WTC11 (cell line): ENCODE measurements at regions not wholly inside any gene's neighbourhood (a gene's known extent, or its start where the extent isn't known, plus 50 kb on each side); places are given as distances from the start of the nearest gene placed in this dataset.

Experiments
- ATAC-seq: fragments of 200-7000 bp; cut with Tn5 transposase; 2 replicates; pipeline ENCODE4 v1.10.0; 2021; ENCODE audit warnings: mild to moderate bottlenecking, moderate library complexity
- CTCF ChIA-PET: fragments of 300-600 bp; sonication (Branson Sonifier 250); formaldehyde crosslinking; loops from one replicate; lab custom pipeline; 2021; ENCODE audit warnings: antibody characterized with exemption; lab: Charles Lee
- POLR2A ChIA-PET: fragments of 350-600 bp; sonication (Branson Sonifier 250); formaldehyde crosslinking; loops from one replicate; lab custom pipeline; 2021; ENCODE audit warnings: antibody characterized with exemption; lab: Charles Lee
- DNase-seq: peaks from one replicate; pipeline ENCODE4 v3.0.0; 2021; ENCODE audit warnings: low spot score
- H3K27ac Mint-ChIP-seq: 2 replicates; pipeline ENCODE4 v1.8.0; 2021; ENCODE audit warnings: mixed read lengths
- H3K27me3 Mint-ChIP-seq: 2 replicates; pipeline ENCODE4 v1.8.0; 2021; ENCODE audit warnings: low read depth, mild to moderate bottlenecking, moderate library complexity, mixed read lengths
- H3K36me3 Mint-ChIP-seq: 2 replicates; pipeline ENCODE4 v1.8.0; 2021; ENCODE audit warnings: mixed read lengths
- H3K4me1 Mint-ChIP-seq: 2 replicates; pipeline ENCODE4 v1.8.0; 2022; ENCODE audit warnings: mixed read lengths
- H3K4me3 Mint-ChIP-seq: 2 replicates; pipeline ENCODE4 v1.8.0; 2021; ENCODE audit warnings: mild to moderate bottlenecking, moderate library complexity, mixed read lengths
- H3K9me3 Mint-ChIP-seq: 2 replicates; pipeline ENCODE4 v1.8.0; 2021; ENCODE audit warnings: mixed read lengths
- FOXJ3 ChIP-seq: sonication (generic); formaldehyde crosslinking; IDR thresholded peaks from 2 replicates; pipeline ENCODE4 v1.9.0; 2021; ENCODE audit warnings: missing genetic modification reagents, mild to moderate bottlenecking, borderline replicate concordance
- HMGA2 ChIP-seq: fragments of 250-450 bp; sonication (Bioruptor Pico); IDR thresholded peaks from 2 replicates; pipeline ENCODE4 v1.4.0; 2021; ENCODE audit warnings: mild to moderate bottlenecking, moderate library complexity
- MYBL2 ChIP-seq: sonication (generic); formaldehyde crosslinking; IDR thresholded peaks from 2 replicates; pipeline ENCODE4 v1.8.1; 2023; ENCODE audit warnings: mild to moderate bottlenecking, moderate library complexity, missing genetic modification reagents
- NFYB ChIP-seq: sonication (generic); formaldehyde crosslinking; conservative IDR thresholded peaks from 2 replicates; pipeline ENCODE4 v1.8.0; 2022; ENCODE audit warnings: low read depth, missing genetic modification reagents
- RORB ChIP-seq: fragments of 250-450 bp; sonication (Bioruptor Pico); IDR thresholded peaks from 2 replicates; pipeline ENCODE4 v1.9.0; 2021; ENCODE audit warnings: mild to moderate bottlenecking
- SMAD4 ChIP-seq: sonication (generic); formaldehyde crosslinking; IDR thresholded peaks from 2 replicates; pipeline ENCODE4 v1.8.0; 2022; ENCODE audit warnings: mild to moderate bottlenecking, missing genetic modification reagents
- ZNF317 ChIP-seq: sonication (generic); formaldehyde crosslinking; IDR thresholded peaks from 2 replicates; pipeline ENCODE4 v1.8.1; 2023; ENCODE audit warnings: low read depth, mild to moderate bottlenecking, moderate library complexity, missing genetic modification reagents, borderline replicate concordance
- TF ChIP-seq, protein P1 (sequence below): fragments of 250-450 bp; sonication (Bioruptor Pico); conservative IDR thresholded peaks from 2 replicates; pipeline ENCODE4 v1.9.0; 2021; ENCODE audit warnings: mild to moderate bottlenecking
- TF ChIP-seq, protein P2 (sequence below): sonication (generic); formaldehyde crosslinking; IDR thresholded peaks from 2 replicates; pipeline ENCODE4 v1.8.1; 2022; ENCODE audit warnings: low read depth, mild to moderate bottlenecking, moderate library complexity, missing genetic modification reagents, borderline replicate concordance
- TF ChIP-seq, protein P3 (sequence below): sonication (generic); formaldehyde crosslinking; IDR thresholded peaks from 2 replicates; pipeline ENCODE4 v1.8.1; 2022; ENCODE audit warnings: mild to moderate bottlenecking, missing genetic modification reagents, moderate library complexity, borderline replicate concordance
- TF ChIP-seq, protein P4 (sequence below): sonication (generic); formaldehyde crosslinking; IDR thresholded peaks from 2 replicates; pipeline ENCODE4 v1.8.1; 2023; ENCODE audit warnings: mild to moderate bottlenecking, moderate library complexity, missing genetic modification reagents
- TF ChIP-seq, protein P5 (sequence below): fragments of 250-450 bp; sonication (Bioruptor Pico); IDR thresholded peaks from 2 replicates; pipeline ENCODE4 v1.9.0; 2021; ENCODE audit warnings: mild to moderate bottlenecking, borderline replicate concordance
- TF ChIP-seq, protein P6 (sequence below): fragments of 250-450 bp; sonication (Bioruptor Pico); IDR thresholded peaks from 2 replicates; pipeline ENCODE4 v1.9.0; 2021; ENCODE audit warnings: moderate library complexity, mild to moderate bottlenecking, inconsistent platforms, borderline replicate concordance
- TF ChIP-seq, protein P7 (sequence below): sonication (generic); formaldehyde crosslinking; IDR thresholded peaks from 2 replicates; pipeline ENCODE4 v1.8.0; 2023; ENCODE audit warnings: missing genetic modification reagents, mild to moderate bottlenecking, borderline replicate concordance

DNA sequence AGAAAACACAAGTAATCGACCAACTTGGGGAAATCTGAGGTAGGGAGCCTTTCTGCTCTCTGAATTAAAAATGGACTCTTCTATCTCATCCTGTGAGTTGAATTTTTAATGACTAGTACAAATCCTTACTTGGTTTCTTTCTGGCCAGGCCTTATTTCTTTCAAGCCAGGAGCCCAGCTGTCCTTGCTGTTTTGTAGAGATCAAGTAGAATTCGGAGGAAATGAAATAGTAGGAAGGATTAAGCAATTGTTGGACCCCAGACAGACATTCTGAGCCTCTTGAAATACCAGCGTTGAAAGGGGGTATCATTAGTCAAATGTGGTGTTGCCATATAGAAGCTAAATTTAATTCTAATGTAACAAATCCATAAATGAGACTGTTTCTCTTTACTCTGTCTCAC is 53.7 kb upstream of the SMIM15 start:
- H3K27me3 Mint-ChIP-seq, result no peaks in the 10 kb centered on the region
- ATAC-seq (no peak), DNase-seq (no peak)
- H3K4me3 Mint-ChIP-seq, result no peak overlapping the region
- H3K36me3 Mint-ChIP-seq, result no peaks in the 10 kb centered on the region
- ChIA-PET CTCF (no interaction called here), POLR2A (no interaction called here)
- H3K4me1 Mint-ChIP-seq, result no peaks in the 10 kb centered on the region
- peaks cover 6% of the 10 kb centered on the region; the same call in 1 of the 2 replicates for H3K9me3 Mint-ChIP-seq
- no peak overlapping the region for H3K27ac Mint-ChIP-seq
- TF ChIP-seq ZNF317 (CRISPR knock-in tag), result no peak
- no peak for TF ChIP-seq MYBL2 (CRISPR knock-in tag)
- TF ChIP-seq, protein P1, sequence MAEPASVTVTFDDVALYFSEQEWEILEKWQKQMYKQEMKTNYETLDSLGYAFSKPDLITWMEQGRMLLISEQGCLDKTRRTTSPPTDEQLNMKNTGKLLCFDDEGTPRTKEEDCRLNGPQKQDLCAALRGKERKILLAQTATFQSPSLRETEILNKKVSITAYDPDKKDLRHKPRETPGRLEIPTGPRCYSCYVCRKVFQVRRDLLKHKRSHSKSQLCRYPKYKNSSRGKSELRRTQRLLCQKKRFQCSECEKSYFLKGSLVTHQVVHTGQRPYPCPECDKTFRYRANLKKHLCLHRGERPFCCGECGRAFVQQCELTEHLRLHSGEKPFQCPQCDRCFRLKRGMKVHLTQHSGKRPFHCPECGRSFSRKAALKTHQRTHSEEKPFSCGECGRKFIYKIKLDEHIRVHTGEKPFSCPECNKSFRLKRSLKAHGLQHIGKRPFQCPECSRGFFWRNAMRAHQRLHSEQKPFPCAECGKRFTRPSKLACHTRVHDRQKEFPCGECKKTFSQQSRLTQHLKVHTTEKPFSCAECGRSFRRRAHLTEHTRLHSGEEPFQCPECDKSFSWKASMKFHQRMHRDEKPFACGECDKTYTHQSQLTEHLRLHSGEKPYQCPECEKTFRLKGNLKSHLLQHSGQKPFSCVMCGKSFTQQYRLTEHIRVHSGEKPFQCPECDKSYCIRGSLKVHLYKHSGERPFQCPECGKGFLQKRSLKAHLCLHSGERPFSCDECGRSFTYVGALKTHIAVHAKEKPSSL (CRISPR knock-in tag), result no peak
- TF ChIP-seq, protein P2, sequence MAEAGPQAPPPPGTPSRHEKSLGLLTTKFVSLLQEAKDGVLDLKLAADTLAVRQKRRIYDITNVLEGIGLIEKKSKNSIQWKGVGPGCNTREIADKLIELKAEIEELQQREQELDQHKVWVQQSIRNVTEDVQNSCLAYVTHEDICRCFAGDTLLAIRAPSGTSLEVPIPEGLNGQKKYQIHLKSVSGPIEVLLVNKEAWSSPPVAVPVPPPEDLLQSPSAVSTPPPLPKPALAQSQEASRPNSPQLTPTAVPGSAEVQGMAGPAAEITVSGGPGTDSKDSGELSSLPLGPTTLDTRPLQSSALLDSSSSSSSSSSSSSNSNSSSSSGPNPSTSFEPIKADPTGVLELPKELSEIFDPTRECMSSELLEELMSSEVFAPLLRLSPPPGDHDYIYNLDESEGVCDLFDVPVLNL (CRISPR knock-in tag), result no peak
- no peak for TF ChIP-seq SMAD4
- no peak for TF ChIP-seq HMGA2
- TF ChIP-seq, protein P3, sequence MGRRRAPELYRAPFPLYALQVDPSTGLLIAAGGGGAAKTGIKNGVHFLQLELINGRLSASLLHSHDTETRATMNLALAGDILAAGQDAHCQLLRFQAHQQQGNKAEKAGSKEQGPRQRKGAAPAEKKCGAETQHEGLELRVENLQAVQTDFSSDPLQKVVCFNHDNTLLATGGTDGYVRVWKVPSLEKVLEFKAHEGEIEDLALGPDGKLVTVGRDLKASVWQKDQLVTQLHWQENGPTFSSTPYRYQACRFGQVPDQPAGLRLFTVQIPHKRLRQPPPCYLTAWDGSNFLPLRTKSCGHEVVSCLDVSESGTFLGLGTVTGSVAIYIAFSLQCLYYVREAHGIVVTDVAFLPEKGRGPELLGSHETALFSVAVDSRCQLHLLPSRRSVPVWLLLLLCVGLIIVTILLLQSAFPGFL (CRISPR knock-in tag), result no peak
- no peak for TF ChIP-seq NFYB (CRISPR knock-in tag)
- TF ChIP-seq, protein P4, sequence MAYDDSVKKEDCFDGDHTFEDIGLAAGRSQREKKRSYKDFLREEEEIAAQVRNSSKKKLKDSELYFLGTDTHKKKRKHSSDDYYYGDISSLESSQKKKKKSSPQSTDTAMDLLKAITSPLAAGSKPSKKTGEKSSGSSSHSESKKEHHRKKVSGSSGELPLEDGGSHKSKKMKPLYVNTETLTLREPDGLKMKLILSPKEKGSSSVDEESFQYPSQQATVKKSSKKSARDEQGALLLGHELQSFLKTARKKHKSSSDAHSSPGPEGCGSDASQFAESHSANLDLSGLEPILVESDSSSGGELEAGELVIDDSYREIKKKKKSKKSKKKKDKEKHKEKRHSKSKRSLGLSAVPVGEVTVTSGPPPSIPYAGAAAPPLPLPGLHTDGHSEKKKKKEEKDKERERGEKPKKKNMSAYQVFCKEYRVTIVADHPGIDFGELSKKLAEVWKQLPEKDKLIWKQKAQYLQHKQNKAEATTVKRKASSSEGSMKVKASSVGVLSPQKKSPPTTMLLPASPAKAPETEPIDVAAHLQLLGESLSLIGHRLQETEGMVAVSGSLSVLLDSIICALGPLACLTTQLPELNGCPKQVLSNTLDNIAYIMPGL (CRISPR knock-in tag), result no peak
- TF ChIP-seq RORB (CRISPR knock-in tag), result no peak
- TF ChIP-seq, protein P5, sequence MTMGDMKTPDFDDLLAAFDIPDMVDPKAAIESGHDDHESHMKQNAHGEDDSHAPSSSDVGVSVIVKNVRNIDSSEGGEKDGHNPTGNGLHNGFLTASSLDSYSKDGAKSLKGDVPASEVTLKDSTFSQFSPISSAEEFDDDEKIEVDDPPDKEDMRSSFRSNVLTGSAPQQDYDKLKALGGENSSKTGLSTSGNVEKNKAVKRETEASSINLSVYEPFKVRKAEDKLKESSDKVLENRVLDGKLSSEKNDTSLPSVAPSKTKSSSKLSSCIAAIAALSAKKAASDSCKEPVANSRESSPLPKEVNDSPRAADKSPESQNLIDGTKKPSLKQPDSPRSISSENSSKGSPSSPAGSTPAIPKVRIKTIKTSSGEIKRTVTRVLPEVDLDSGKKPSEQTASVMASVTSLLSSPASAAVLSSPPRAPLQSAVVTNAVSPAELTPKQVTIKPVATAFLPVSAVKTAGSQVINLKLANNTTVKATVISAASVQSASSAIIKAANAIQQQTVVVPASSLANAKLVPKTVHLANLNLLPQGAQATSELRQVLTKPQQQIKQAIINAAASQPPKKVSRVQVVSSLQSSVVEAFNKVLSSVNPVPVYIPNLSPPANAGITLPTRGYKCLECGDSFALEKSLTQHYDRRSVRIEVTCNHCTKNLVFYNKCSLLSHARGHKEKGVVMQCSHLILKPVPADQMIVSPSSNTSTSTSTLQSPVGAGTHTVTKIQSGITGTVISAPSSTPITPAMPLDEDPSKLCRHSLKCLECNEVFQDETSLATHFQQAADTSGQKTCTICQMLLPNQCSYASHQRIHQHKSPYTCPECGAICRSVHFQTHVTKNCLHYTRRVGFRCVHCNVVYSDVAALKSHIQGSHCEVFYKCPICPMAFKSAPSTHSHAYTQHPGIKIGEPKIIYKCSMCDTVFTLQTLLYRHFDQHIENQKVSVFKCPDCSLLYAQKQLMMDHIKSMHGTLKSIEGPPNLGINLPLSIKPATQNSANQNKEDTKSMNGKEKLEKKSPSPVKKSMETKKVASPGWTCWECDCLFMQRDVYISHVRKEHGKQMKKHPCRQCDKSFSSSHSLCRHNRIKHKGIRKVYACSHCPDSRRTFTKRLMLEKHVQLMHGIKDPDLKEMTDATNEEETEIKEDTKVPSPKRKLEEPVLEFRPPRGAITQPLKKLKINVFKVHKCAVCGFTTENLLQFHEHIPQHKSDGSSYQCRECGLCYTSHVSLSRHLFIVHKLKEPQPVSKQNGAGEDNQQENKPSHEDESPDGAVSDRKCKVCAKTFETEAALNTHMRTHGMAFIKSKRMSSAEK (CRISPR knock-in tag), result no peak
- TF ChIP-seq, protein P6, sequence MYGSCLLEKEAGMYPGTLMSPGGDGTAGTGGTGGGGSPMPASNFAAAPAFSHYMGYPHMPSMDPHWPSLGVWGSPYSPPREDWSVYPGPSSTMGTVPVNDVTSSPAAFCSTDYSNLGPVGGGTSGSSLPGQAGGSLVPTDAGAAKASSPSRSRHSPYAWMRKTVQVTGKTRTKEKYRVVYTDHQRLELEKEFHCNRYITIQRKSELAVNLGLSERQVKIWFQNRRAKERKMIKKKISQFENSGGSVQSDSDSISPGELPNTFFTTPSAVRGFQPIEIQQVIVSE (CRISPR knock-in tag), result no peak
- TF ChIP-seq FOXJ3 (CRISPR knock-in tag), result no peak
- TF ChIP-seq, protein P7, sequence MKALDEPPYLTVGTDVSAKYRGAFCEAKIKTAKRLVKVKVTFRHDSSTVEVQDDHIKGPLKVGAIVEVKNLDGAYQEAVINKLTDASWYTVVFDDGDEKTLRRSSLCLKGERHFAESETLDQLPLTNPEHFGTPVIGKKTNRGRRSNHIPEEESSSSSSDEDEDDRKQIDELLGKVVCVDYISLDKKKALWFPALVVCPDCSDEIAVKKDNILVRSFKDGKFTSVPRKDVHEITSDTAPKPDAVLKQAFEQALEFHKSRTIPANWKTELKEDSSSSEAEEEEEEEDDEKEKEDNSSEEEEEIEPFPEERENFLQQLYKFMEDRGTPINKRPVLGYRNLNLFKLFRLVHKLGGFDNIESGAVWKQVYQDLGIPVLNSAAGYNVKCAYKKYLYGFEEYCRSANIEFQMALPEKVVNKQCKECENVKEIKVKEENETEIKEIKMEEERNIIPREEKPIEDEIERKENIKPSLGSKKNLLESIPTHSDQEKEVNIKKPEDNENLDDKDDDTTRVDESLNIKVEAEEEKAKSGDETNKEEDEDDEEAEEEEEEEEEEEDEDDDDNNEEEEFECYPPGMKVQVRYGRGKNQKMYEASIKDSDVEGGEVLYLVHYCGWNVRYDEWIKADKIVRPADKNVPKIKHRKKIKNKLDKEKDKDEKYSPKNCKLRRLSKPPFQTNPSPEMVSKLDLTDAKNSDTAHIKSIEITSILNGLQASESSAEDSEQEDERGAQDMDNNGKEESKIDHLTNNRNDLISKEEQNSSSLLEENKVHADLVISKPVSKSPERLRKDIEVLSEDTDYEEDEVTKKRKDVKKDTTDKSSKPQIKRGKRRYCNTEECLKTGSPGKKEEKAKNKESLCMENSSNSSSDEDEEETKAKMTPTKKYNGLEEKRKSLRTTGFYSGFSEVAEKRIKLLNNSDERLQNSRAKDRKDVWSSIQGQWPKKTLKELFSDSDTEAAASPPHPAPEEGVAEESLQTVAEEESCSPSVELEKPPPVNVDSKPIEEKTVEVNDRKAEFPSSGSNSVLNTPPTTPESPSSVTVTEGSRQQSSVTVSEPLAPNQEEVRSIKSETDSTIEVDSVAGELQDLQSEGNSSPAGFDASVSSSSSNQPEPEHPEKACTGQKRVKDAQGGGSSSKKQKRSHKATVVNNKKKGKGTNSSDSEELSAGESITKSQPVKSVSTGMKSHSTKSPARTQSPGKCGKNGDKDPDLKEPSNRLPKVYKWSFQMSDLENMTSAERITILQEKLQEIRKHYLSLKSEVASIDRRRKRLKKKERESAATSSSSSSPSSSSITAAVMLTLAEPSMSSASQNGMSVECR, result no peak
- TF ChIP-seq, all 79 proteins: peak for 0
